OCI-LY3 (cell line): ENCODE measurements at regions not wholly inside any gene's neighbourhood (a gene's known extent, or its start where the extent isn't known, plus 50 kb on each side); places are given as distances from the start of the nearest gene placed in this dataset.
"Not testable (repeated sequence)": the region's sequence is repeated elsewhere in the genome, so short reads cannot be mapped to it uniquely, and the experiment has no call there.

Source experiments
- CTCF ChIP-seq: fragments of 200-600, 300-600 bp; sonication (generic); IDR thresholded peaks from 2 replicates; pipeline ENCODE4 v1.5.1; 2014; ENCODE audit warnings: antibody characterized with exemption, low read length, low read depth
- EZH2phosphoT487 ChIP-seq: fragments of 200-600 bp; shearing (Covaris generic); IDR thresholded peaks from 2 replicates; pipeline ENCODE4 v1.6.1; 2018; ENCODE audit warnings: antibody characterized with exemption, mixed run types, low read depth

GRCh38 chr1:83488105-83488504 is 510.8 kb downstream of the TTLL7 start:
- TF ChIP-seq CTCF, EZH2phosphoT487: not testable (repeated sequence)
